PC-9 (cell line): ENCODE measurements at regions not wholly inside any gene's neighbourhood (a gene's known extent, or its start where the extent isn't known, plus 50 kb on each side); places are given as distances from the start of the nearest gene placed in this dataset.

ENCODE experiments used
- BruUV-seq: library from RNA; stranded (reverse); fragments of 400-500 nt; replicated peaks from 2 replicates; lab custom pipeline; 2021; lab: Mats Ljungman, UMichigan
- CTCF ChIA-PET: fragments of 300-600 bp; sonication (Branson Sonifier 250); formaldehyde crosslinking; loops from one replicate; lab custom pipeline; 2022; ENCODE audit warnings: antibody characterized with exemption; lab: Charles Lee
- POLR2A ChIA-PET: fragments of 300-600 bp; sonication (Branson Sonifier 250); formaldehyde crosslinking; loops from one replicate; lab custom pipeline; 2022; ENCODE audit warnings: antibody characterized with exemption; ENCODE audit not compliant: unreplicated experiment; lab: Charles Lee
- DNase-seq, 2 experiments: peaks; one replicate each; pipeline versions ENCODE4 v3.0.0 to v3.0.0-alpha.2; 2015 to 2022; ENCODE audit warnings: mixed read lengths in 1 of 2
- H2AFZ ChIP-seq: fragments of 200-600 bp; sonication (generic); 2 replicates; pipeline ENCODE4 v1.8.1; 2017; ENCODE audit warnings: antibody characterized with exemption
- H3F3A ChIP-seq: fragments of 200-600 bp; sonication (generic); 2 replicates; pipeline ENCODE4 v1.8.1; 2017; ENCODE audit warnings: antibody characterized with exemption, mild to moderate bottlenecking, low read depth; ENCODE audit not compliant: insufficient read depth
- H3K27ac ChIP-seq: fragments of 200-600 bp; sonication (generic); 2 replicates; pipeline ENCODE4 v1.6.1; 2016; ENCODE audit warnings: mixed run types
- H3K27me3 ChIP-seq: fragments of 200-600 bp; sonication (generic); 2 replicates; pipeline ENCODE4 v1.6.1; 2016; ENCODE audit warnings: low read depth, mixed run types; ENCODE audit not compliant: insufficient read depth
- H3K36me3 ChIP-seq: fragments of 200-600 bp; sonication (generic); 2 replicates; pipeline ENCODE4 v1.6.1; 2016; ENCODE audit warnings: low read depth, mixed run types
- H3K4me1 ChIP-seq: fragments of 200-600 bp; sonication (generic); replicated peaks from 2 replicates; pipeline ENCODE4 v1.6.1; 2016; ENCODE audit warnings: mixed run types; ENCODE audit not compliant: insufficient read depth
- H3K4me2 ChIP-seq: fragments of 200-600 bp; sonication (generic); 2 replicates; pipeline ENCODE4 v1.6.1; 2017; ENCODE audit warnings: mixed run types
- H3K4me3 ChIP-seq: fragments of 200-600 bp; sonication (generic); 2 replicates; pipeline ENCODE4 v1.6.1; 2016; ENCODE audit warnings: mixed run types
- H3K79me2 ChIP-seq: fragments of 200-600 bp; sonication (generic); 2 replicates; pipeline ENCODE4 v1.6.1; 2017; ENCODE audit warnings: low read depth, mixed run types
- H3K9me2 ChIP-seq: fragments of 200-600 bp; sonication (generic); 2 replicates; pipeline ENCODE4 v1.8.1; 2017; ENCODE audit warnings: mild to moderate bottlenecking; ENCODE audit not compliant: insufficient read depth
- H3K9me3 ChIP-seq: fragments of 200-600 bp; sonication (generic); 2 replicates; pipeline ENCODE4 v1.8.1; 2016; ENCODE audit warnings: low read depth; ENCODE audit not compliant: insufficient read depth
- H4K20me1 ChIP-seq: fragments of 200-600 bp; sonication (generic); 2 replicates; pipeline ENCODE4 v1.8.1; 2017; ENCODE audit not compliant: insufficient read depth
- CTCF ChIP-seq: fragments of 200-600 bp; sonication (generic); conservative IDR thresholded peaks from 2 replicates; pipeline ENCODE4 v1.6.1; 2017; ENCODE audit warnings: mixed run types, antibody characterized with exemption, mild to moderate bottlenecking, moderate library complexity
- EZH2 ChIP-seq: fragments of 200-600 bp; sonication (generic); IDR thresholded peaks from 2 replicates; pipeline ENCODE4 v1.8.0; 2017; ENCODE audit warnings: antibody characterized with exemption, low read depth
- intact Hi-C: fragments of 100-400 bp; cut with micrococcal nuclease; formaldehyde crosslinking; loops from one replicate; pipeline ENCODE4 v1.10.0; 2022; ENCODE audit not compliant: unreplicated experiment

- DNase-seq: no peak
- no TSS peak for BruUV-seq
- Histone ChIP-seq H3K36me3 (no peaks in the 10 kb centered on the region), H3F3A (no peaks in the 10 kb centered on the region), H3K4me3 (no peak overlapping the region), H3K4me1 (no peaks in the 10 kb centered on the region), H4K20me1 (no peaks in the 10 kb centered on the region), H2AFZ (no peak overlapping the region), H3K27me3 (no peaks in the 10 kb centered on the region), H3K79me2 (no peaks in the 10 kb centered on the region), H3K4me2 (no peak overlapping the region), H3K9me3 (no peaks in the 10 kb centered on the region), H3K27ac (no peak overlapping the region), H3K9me2 (no peaks in the 10 kb centered on the region)
- ChIA-PET CTCF (interaction anchor here (0.7 kb wide), 1 partner anchor 277 kb away, joined by 5 read pairs; no protein-coding TSS in a partner anchor), POLR2A (no interaction called here)
- intact Hi-C loops: no loop called here
- TF ChIP-seq EZH2 (no peak), CTCF (no peak)
Measured at GRCh38 chr21:16709866-16710550, 802.8 kb upstream of the CXADR start.

GRCh38 chr21:16711757-16712156 lies 801.1 kb upstream of the CXADR start:
- Histone ChIP-seq H3K4me2 (no peak overlapping the region), H3K79me2 (no peaks in the 10 kb centered on the region), H2AFZ (no peak overlapping the region), H4K20me1 (no peaks in the 10 kb centered on the region), H3K36me3 (no peaks in the 10 kb centered on the region), H3K4me3 (no peak overlapping the region), H3K4me1 (no peaks in the 10 kb centered on the region), H3F3A (no peaks in the 10 kb centered on the region), H3K9me3 (no peaks in the 10 kb centered on the region), H3K9me2 (no peaks in the 10 kb centered on the region), H3K27me3 (no peaks in the 10 kb centered on the region), H3K27ac (no peak overlapping the region)
- POLR2A ChIA-PET: no interaction called here
- CTCF ChIA-PET: no interaction called here
- intact Hi-C loops: no loop called here
- no peak for DNase-seq
- no peak for TF ChIP-seq EZH2
- TF ChIP-seq CTCF: no peak
- BruUV-seq: no TSS peak

- H3K4me3 ChIP-seq: no peak overlapping the region
- ChIA-PET CTCF (no interaction called here), POLR2A (no interaction called here)
- H3K27me3 ChIP-seq: no peaks in the 10 kb centered on the region
- H2AFZ ChIP-seq: no peak overlapping the region
- no peaks in the 10 kb centered on the region; the same call in 1 of the 2 replicates for H3K9me3 ChIP-seq
- BruUV-seq: no TSS peak
- intact Hi-C loops: no loop called here
- no peak for DNase-seq
- no peaks in the 10 kb centered on the region for H3F3A ChIP-seq
- no peaks in the 10 kb centered on the region for H3K4me1 ChIP-seq
- H3K79me2 ChIP-seq: no peaks in the 10 kb centered on the region
- no peaks in the 10 kb centered on the region for H3K9me2 ChIP-seq
- no peak for TF ChIP-seq EZH2
- no peak for TF ChIP-seq CTCF
- no peaks in the 10 kb centered on the region for H4K20me1 ChIP-seq
- no peaks in the 10 kb centered on the region for H3K36me3 ChIP-seq
- H3K4me2 ChIP-seq: no peak overlapping the region
- H3K27ac ChIP-seq: no peak overlapping the region
Measured at GRCh38 chr21:16713331-16714117, 799.3 kb upstream of the CXADR start.
